Heart right ventricle (tissue), 16 donors: ENCODE measurements at regions not wholly inside any gene's neighbourhood (a gene's known extent, or its start where the extent isn't known, plus 50 kb on each side); places are given as distances from the start of the nearest gene placed in this dataset.

Source experiments
- ATAC-seq, 8 donors: fragments of 200-7000 bp; cut with Tn5 transposase; one replicate each; pipeline ENCODE4 v1.9.1; 2020; ENCODE audit warnings: mild to moderate bottlenecking in 8 of 8, moderate library complexity in 8 of 8, moderate number of reproducible peaks in 1 of 8
- DNase-seq, 2 donors: peaks; one replicate each; pipeline ENCODE4 v3.0.0-alpha.2; 2020
- H3K27ac ChIP-seq, 10 donors: fragments of 200-600 bp; sonication (generic) in 2 of 10; one replicate each; pipeline versions ENCODE4 v1.5.0 to v1.8.0; 2020 to 2022; ENCODE audit warnings: mild to moderate bottlenecking in 3 of 10
- H3K27me3 ChIP-seq, 7 donors: fragments of 200-600 bp; one replicate each; pipeline ENCODE4 v1.8.0; 2021 to 2022; ENCODE audit warnings: mild to moderate bottlenecking in 2 of 7
- H3K36me3 ChIP-seq, 9 donors: fragments of 200-600 bp; sonication (generic) in 1 of 9; one replicate each; pipeline versions ENCODE4 v1.5.0 to v1.8.0; 2020 to 2022; ENCODE audit warnings: mild to moderate bottlenecking in 2 of 9
- H3K4me1 ChIP-seq, 9 donors: fragments of 200-600 bp; sonication (generic) in 1 of 9; one replicate each; pipeline versions ENCODE4 v1.5.0 to v1.8.0; 2020 to 2022; ENCODE audit warnings: mild to moderate bottlenecking in 4 of 9
- H3K4me3 ChIP-seq, 10 donors: fragments of 200-600 bp; sonication (generic) in 2 of 10; one replicate each; pipeline versions ENCODE4 v1.5.0 to v1.8.0; 2020 to 2022; ENCODE audit warnings: mild to moderate bottlenecking in 7 of 10, moderate library complexity in 2 of 10
- H3K9me3 ChIP-seq, 11 donors: fragments of 200-600 bp in 10 of 11; sonication (generic) in 2 of 11; one replicate each; pipeline versions ENCODE4 v1.5.0 to v1.8.0; 2013 to 2022; ENCODE audit warnings: mild to moderate bottlenecking in 2 of 11, control low read depth in 1 of 11, moderate library complexity in 1 of 11
- CTCF ChIP-seq, 9 donors: fragments of 200-600 bp; sonication (generic) in 2 of 9; IDR thresholded peaks; one replicate each; pipeline versions ENCODE4 v1.5.0 to v1.8.0; 2021 to 2022; ENCODE audit warnings: antibody characterized with exemption in 9 of 9, mild to moderate bottlenecking in 5 of 9, moderate library complexity in 1 of 9
- WGBS, 2 donors: extraction: QIAGEN DNeasy Blood & Tissue Kit; methylation state at CpG; one replicate each; pipeline ENCODE4 v1.1.7; 2013; ENCODE audit warnings: inconsistent platforms in 1 of 2; 5-methylcytosine and 5-hydroxymethylcytosine counted together
- intact Hi-C, 10 donors: fragments of 100-400 bp; cut with DNase I; formaldehyde crosslinking; loops; one replicate each; pipeline versions ENCODE4 v1.11.1 to v1.14.2; 2022
- donor health status: Arrhythmogenic right ventricular cardiomyopathy.
- donor health status: ischemic (EF 13 %, LVEDD 7.1; RV severe dilation, severe dysfunction).
- donor health status: healthy with polysubstance abuse.
- donor health status: DM: no; HTN: yes; CAD: no.
- donor health status: DM: no; HTN: no; CAD: no.
- donor health status: ischemic (EF 25% LVEDD 6.9; RV normal size, moderate dysfunction).
- donor health status: ischemic (EF 25% LVEDD 5.7; RV mildly dilated, moderate dysfunction).
- donor health status: healthy.
- donor health status: DM: yes; HTN: yes; CAD: no.
- donor health status: Ischemic cardiomyopathy.
- donor health status: ischemic (EF 35%, LVEDD 5.7; RV mildly dilated, moderate dysfunction).
- donor health status: nonischemic (EF 11% LVEDD 7.7; RV severe dilation, severe dysfunction).
- donor health status: DM: yes; HTN: yes; CAD: no.
- donor health status: PGD.
- donor health status: ischemic (EF 29% LVEDD 5.4; RV normal size, mild dysfunction).
- donor health status: nonischemic (EF 23%, LVEDD 6.1; RV moderate dilation, normal function).

- H3K27me3 ChIP-seq = peaks cover 0 to 7% (median 0%) of the 10 kb centered on the region in 7 donors
- TF ChIP-seq CTCF (IDR thresholded peaks at IDR 0.05) = no peak
- no peak for ATAC-seq
- no peak for DNase-seq
- no peaks in the 10 kb centered on the region for H3K36me3 ChIP-seq
- no peak overlapping the region for H3K4me3 ChIP-seq
- intact Hi-C loops = no loop called here
- no peaks in the 10 kb centered on the region for H3K9me3 ChIP-seq
- H3K4me1 ChIP-seq = no peaks in the 10 kb centered on the region
- WGBS, 2 donors = 78 to 79% methylated on average over 20 of the region's 20 CpGs
- H3K27ac ChIP-seq = no peak overlapping the region
Observed at GRCh38 chr22:48748113-48748859, 1079.4 kb downstream of the BRD1 start.

GRCh38 chr22:48746789-48747425, 1080.8 kb downstream of the BRD1 start:
- WGBS, 2 donors = 88% methylated on average over 13 of the region's 13 CpGs
- H3K4me1 ChIP-seq = no peaks in the 10 kb centered on the region
- no peak overlapping the region for H3K4me3 ChIP-seq
- ATAC-seq = no peak
- H3K27me3 ChIP-seq = no peaks in the 10 kb centered on the region
- DNase-seq = no peak
- intact Hi-C loops = no loop called here
- H3K36me3 ChIP-seq = no peaks in the 10 kb centered on the region
- H3K27ac ChIP-seq = no peak overlapping the region
- TF ChIP-seq CTCF (IDR thresholded peaks at IDR 0.05) = no peak
- no peaks in the 10 kb centered on the region for H3K9me3 ChIP-seq

GRCh38 chr22:48745842-48746788, 1081.6 kb downstream of the BRD1 start:
- TF ChIP-seq CTCF (IDR thresholded peaks at IDR 0.05) = no peak
- no peaks in the 10 kb centered on the region for H3K4me1 ChIP-seq
- no peaks in the 10 kb centered on the region for H3K27me3 ChIP-seq
- ATAC-seq (no peak), DNase-seq (no peak)
- H3K27ac ChIP-seq = no peak overlapping the region
- intact Hi-C loops = no loop called here
- no peak overlapping the region for H3K4me3 ChIP-seq
- 77 to 81% methylated on average over 32 of the region's 32 CpGs for WGBS, 2 donors
- no peaks in the 10 kb centered on the region for H3K9me3 ChIP-seq
- no peaks in the 10 kb centered on the region for H3K36me3 ChIP-seq
